ENCODE measurements at regions not wholly inside any gene's neighbourhood (a gene's known extent, or its start where the extent isn't known, plus 50 kb on each side); places are given as distances from the start of the nearest gene placed in this dataset.

- H3K36me3 ChIP-seq (ENCODE audit: control insufficient read depth in 2 of 2, insufficient read depth in 1 of 2, low read length in 2 of 2) = no peaks in the 10 kb centered on the region
- no peak overlapping the region for H3K27ac ChIP-seq (ENCODE audit: extremely low read depth, low read depth, low read length)
- no peaks in the 10 kb centered on the region for H3K4me1 ChIP-seq (ENCODE audit: control insufficient read depth, insufficient read depth, low read length)
- ChIA-PET CTCF (interaction anchor here (0.5 kb wide), 1 partner anchor 693 kb away, joined by 3 read pairs; no protein-coding TSS in a partner anchor), POLR2A (no interaction called here)
- no peak overlapping the region for H3K4me3 ChIP-seq (ENCODE audit: low read depth, low read length)
- no peaks in the 10 kb centered on the region for H3K9me3 ChIP-seq (ENCODE audit: control insufficient read depth, insufficient read depth, low read depth, low read length)
- TF ChIP-seq ELK4 (IDR thresholded peaks at IDR 0.05; ENCODE audit: borderline replicate concordance, low read depth, low read length) (no peak), TRIM28 (IDR thresholded peaks at IDR 0.05; ENCODE audit: borderline replicate concordance, low read length) (no peak), ZFP37 (tag by site-specific recombination; IDR thresholded peaks at IDR 0.05) (no peak), ZNF558 (tag by site-specific recombination; IDR thresholded peaks at IDR 0.05) (no peak), ZBTB10 (tag by site-specific recombination; IDR thresholded peaks at IDR 0.05) (no peak), GLIS1 (tag by site-specific recombination; IDR thresholded peaks at IDR 0.05) (no peak), WT1 (tag by site-specific recombination; IDR thresholded peaks at IDR 0.05) (no peak), ZNF366 (tag by site-specific recombination; conservative IDR thresholded peaks at IDR 0.05) (no peak), KLF9 (tag by site-specific recombination; IDR thresholded peaks at IDR 0.05; ENCODE audit: low read depth) (no peak), ZNF548 (tag by site-specific recombination; IDR thresholded peaks at IDR 0.05) (no peak), MZF1 (tag by site-specific recombination; IDR thresholded peaks at IDR 0.05; ENCODE audit: borderline replicate concordance) (no peak), MYNN (tag by site-specific recombination; IDR thresholded peaks at IDR 0.05; ENCODE audit: borderline replicate concordance) (no peak)
Measured at GRCh38 chr2:220850116-220850515, 722.0 kb downstream of the EPHA4 start.

GRCh38 chr2:220855296-220855695 lies 716.8 kb downstream of the EPHA4 start:
- H3K4me3 ChIP-seq (ENCODE audit: low read depth, low read length) = no peak overlapping the region
- ChIA-PET CTCF (interaction anchor here (0.6 to 0.7 kb wide), 2 partner anchors 35 to 771 kb away, joined by 3 to 4 read pairs; no protein-coding TSS in a partner anchor), POLR2A (no interaction called here)
- no peak for TF ChIP-seq ZNF621 (tag by site-specific recombination; IDR thresholded peaks at IDR 0.05)
- no peak for TF ChIP-seq ZNF768 (tag by site-specific recombination; IDR thresholded peaks at IDR 0.05)
- TF ChIP-seq PRDM10 (tag by site-specific recombination; IDR thresholded peaks at IDR 0.05) = no peak
- no peak for TF ChIP-seq ZNF311 (tag by site-specific recombination; IDR thresholded peaks at IDR 0.05; ENCODE audit: borderline replicate concordance)
- TF ChIP-seq KLF9 (tag by site-specific recombination; IDR thresholded peaks at IDR 0.05; ENCODE audit: low read depth) = no peak
- TF ChIP-seq GLI4 (tag by site-specific recombination; IDR thresholded peaks at IDR 0.05) = no peak
- no peak for TF ChIP-seq ZSCAN4 (tag by site-specific recombination; IDR thresholded peaks at IDR 0.05)
- no peak for TF ChIP-seq ZNF830 (tag by site-specific recombination; IDR thresholded peaks at IDR 0.05; ENCODE audit: low read depth)
- TF ChIP-seq ZNF350 (tag by site-specific recombination; IDR thresholded peaks at IDR 0.05) = no peak
- no peak for TF ChIP-seq ZNF513 (tag by site-specific recombination; IDR thresholded peaks at IDR 0.05)
- TF ChIP-seq ZBTB10 (tag by site-specific recombination; IDR thresholded peaks at IDR 0.05) = no peak
- no peak for TF ChIP-seq ZNF843 (tag by site-specific recombination; IDR thresholded peaks at IDR 0.05)
- no peaks in the 10 kb centered on the region for H3K36me3 ChIP-seq (ENCODE audit: control insufficient read depth in 2 of 2, insufficient read depth in 1 of 2, low read length in 2 of 2)
- H3K9me3 ChIP-seq (ENCODE audit: control insufficient read depth, insufficient read depth, low read depth, low read length) = no peaks in the 10 kb centered on the region
- no peak overlapping the region for H3K27ac ChIP-seq (ENCODE audit: extremely low read depth, low read depth, low read length)
- H3K4me1 ChIP-seq (ENCODE audit: control insufficient read depth, insufficient read depth, low read length) = no peaks in the 10 kb centered on the region
